NT2/D1 (cell line): ENCODE measurements at regions not wholly inside any gene's neighbourhood (a gene's known extent, or its start where the extent isn't known, plus 50 kb on each side); places are given as distances from the start of the nearest gene placed in this dataset.

Experiments
- DNase-seq: peaks from one replicate; pipeline ENCODE4 v3.0.0-alpha.2; 2011; ENCODE audit warnings: low read depth, low spot score
- H3K27me3 ChIP-seq: 2 replicates; pipeline ENCODE4 v1.6.0; 2011; ENCODE audit warnings: mild to moderate bottlenecking; ENCODE audit not compliant: insufficient read length, insufficient read depth
- H3K36me3 ChIP-seq: 2 replicates; pipeline ENCODE4 v1.6.1; 2011; ENCODE audit warnings: mild to moderate bottlenecking, low read length, mixed read lengths; ENCODE audit not compliant: insufficient read depth, insufficient read length
- H3K4me1 ChIP-seq: 2 replicates; pipeline ENCODE4 v1.5.1; 2011; ENCODE audit not compliant: insufficient read depth, insufficient read length
- H3K4me3 ChIP-seq: 2 replicates; pipeline ENCODE4 v1.5.1; 2011; ENCODE audit warnings: low read depth; ENCODE audit not compliant: insufficient read length
- H3K9ac ChIP-seq: 2 replicates; pipeline ENCODE4 v1.6.0; 2011; ENCODE audit warnings: low read depth; ENCODE audit not compliant: insufficient read length
- H3K9me3 ChIP-seq: 2 replicates; pipeline ENCODE4 v1.5.1; 2011; ENCODE audit warnings: mild to moderate bottlenecking, low read length; ENCODE audit not compliant: insufficient read depth
- SUZ12 ChIP-seq: IDR thresholded peaks from 2 replicates; pipeline ENCODE4 v1.6.1; 2011; ENCODE audit not compliant: insufficient read length, insufficient read depth; ENCODE audit errors: extremely low read depth
- YY1 ChIP-seq: IDR thresholded peaks from 2 replicates; pipeline ENCODE4 v1.6.1; 2011; ENCODE audit not compliant: insufficient read length, insufficient read depth
- ZNF274 ChIP-seq: IDR thresholded peaks from 2 replicates; pipeline ENCODE4 v1.6.1; 2011; ENCODE audit warnings: mild to moderate bottlenecking, low read depth, low read length

GRCh38 chr6:21390532-21391213 is 202.9 kb upstream of the SOX4 start:
- no peaks in the 10 kb centered on the region for H3K27me3 ChIP-seq
- H3K4me1 ChIP-seq, result no peaks in the 10 kb centered on the region
- DNase-seq, result no peak
- H3K9me3 ChIP-seq, result no peaks in the 10 kb centered on the region
- H3K36me3 ChIP-seq, result no peaks in the 10 kb centered on the region
- TF ChIP-seq ZNF274 (no peak), YY1 (no peak), SUZ12 (no peak)
- H3K9ac ChIP-seq, result no peak overlapping the region
- H3K4me3 ChIP-seq, result no peak overlapping the region

GRCh38 chr6:21392177-21392576 is 201.4 kb upstream of the SOX4 start:
- no peaks in the 10 kb centered on the region for H3K4me1 ChIP-seq
- H3K9ac ChIP-seq, result no peak overlapping the region
- no peaks in the 10 kb centered on the region for H3K36me3 ChIP-seq
- no peak overlapping the region for H3K4me3 ChIP-seq
- no peaks in the 10 kb centered on the region for H3K27me3 ChIP-seq
- TF ChIP-seq SUZ12 (no peak), ZNF274 (no peak)
- no peaks in the 10 kb centered on the region for H3K9me3 ChIP-seq
- no peak for DNase-seq

GRCh38 chr6:21393441-21394165 is 199.9 kb upstream of the SOX4 start:
- Histone ChIP-seq H3K36me3 (no peaks in the 10 kb centered on the region), H3K27me3 (no peaks in the 10 kb centered on the region), H3K9ac (no peak overlapping the region), H3K4me1 (no peaks in the 10 kb centered on the region), H3K4me3 (no peak overlapping the region), H3K9me3 (no peaks in the 10 kb centered on the region)
- TF ChIP-seq SUZ12 (no peak), YY1 (no peak), ZNF274 (no peak)
- DNase-seq, result no peak

- no peak for DNase-seq
- no peaks in the 10 kb centered on the region for H3K9me3 ChIP-seq
- no peak overlapping the region for H3K4me3 ChIP-seq
- no peak overlapping the region for H3K9ac ChIP-seq
- no peaks in the 10 kb centered on the region for H3K27me3 ChIP-seq
- TF ChIP-seq YY1 (no peak), SUZ12 (no peak), ZNF274 (no peak)
- H3K36me3 ChIP-seq, result no peaks in the 10 kb centered on the region
- no peaks in the 10 kb centered on the region for H3K4me1 ChIP-seq
These were observed 198.4 kb upstream of the SOX4 start for GRCh38 chr6:21395121-21395520.

- H3K4me1 ChIP-seq, result no peaks in the 10 kb centered on the region
- DNase-seq, result no peak
- H3K9me3 ChIP-seq, result no peaks in the 10 kb centered on the region
- H3K4me3 ChIP-seq, result no peak overlapping the region
- H3K36me3 ChIP-seq, result no peaks in the 10 kb centered on the region
- H3K27me3 ChIP-seq, result no peaks in the 10 kb centered on the region
- TF ChIP-seq YY1 (no peak), SUZ12 (no peak), ZNF274 (no peak)
- no peak overlapping the region for H3K9ac ChIP-seq
These were observed 197.2 kb upstream of the SOX4 start for GRCh38 chr6:21396313-21396712.

- TF ChIP-seq YY1 (no peak), SUZ12 (no peak), ZNF274 (no peak)
- no peaks in the 10 kb centered on the region for H3K36me3 ChIP-seq
These were observed 194.7 kb upstream of the SOX4 start for GRCh38 chr6:21398741-21399325.

GRCh38 chr6:21402368-21402767 is 191.2 kb upstream of the SOX4 start:
- no peak overlapping the region for H3K4me3 ChIP-seq
- H3K36me3 ChIP-seq, result no peaks in the 10 kb centered on the region
- H3K9me3 ChIP-seq, result no peaks in the 10 kb centered on the region
- no peak for DNase-seq
- H3K27me3 ChIP-seq, result no peaks in the 10 kb centered on the region
- TF ChIP-seq YY1, result no peak
- TF ChIP-seq SUZ12, result no peak
- no peak for TF ChIP-seq ZNF274
- H3K9ac ChIP-seq, result no peak overlapping the region
- no peaks in the 10 kb centered on the region for H3K4me1 ChIP-seq

More at GRCh38 chr6:21398741-21399325, 194.7 kb upstream of the SOX4 start:
- Histone ChIP-seq H3K27me3 (no peaks in the 10 kb centered on the region), H3K4me1 (no peaks in the 10 kb centered on the region), H3K4me3 (no peak overlapping the region), H3K9ac (no peak overlapping the region), H3K9me3 (no peaks in the 10 kb centered on the region)
- DNase-seq, result no peak

GRCh38 chr6:21404577-21404976 is 189.0 kb upstream of the SOX4 start:
- no peaks in the 10 kb centered on the region for H3K27me3 ChIP-seq
- TF ChIP-seq YY1, result no peak
- TF ChIP-seq ZNF274, result no peak
- no peak for TF ChIP-seq SUZ12
- H3K4me1 ChIP-seq, result no peaks in the 10 kb centered on the region
- H3K9ac ChIP-seq, result no peak overlapping the region
- no peak for DNase-seq
- H3K36me3 ChIP-seq, result no peaks in the 10 kb centered on the region
- no peak overlapping the region for H3K4me3 ChIP-seq
- H3K9me3 ChIP-seq, result no peaks in the 10 kb centered on the region
